SKM-1 treated with dmso at 0.1 percent for 144 hours (cell line): ENCODE measurements at regions not wholly inside any gene's neighbourhood (a gene's known extent, or its start where the extent isn't known, plus 50 kb on each side); places are given as distances from the start of the nearest gene placed in this dataset.

Experiments
- DNase-seq: peaks from one replicate; lab custom pipeline; 2025; ENCODE audit not compliant: unreplicated experiment; lab: John Stamatoyannopoulos, UW

- no peak for DNase-seq
These were observed 232.0 kb downstream of the SNCA start for GRCh38 chr4:89604951-89605350.

- no peak for DNase-seq
These were observed 237.9 kb downstream of the SNCA start for GRCh38 chr4:89599026-89599425.

GRCh38 chr4:89598602-89599001 is 238.4 kb downstream of the SNCA start:
- DNase-seq = peak; percentile 23

- DNase-seq = no peak
These were observed 241.7 kb downstream of the SNCA start for GRCh38 chr4:89595125-89595789.

GRCh38 chr4:89590128-89590527 is 246.8 kb downstream of the SNCA start:
- no peak for DNase-seq

- DNase-seq = no peak
These were observed 248.5 kb downstream of the SNCA start for GRCh38 chr4:89588421-89588820.

GRCh38 chr4:89587364-89587763 is 249.6 kb downstream of the SNCA start:
- no peak for DNase-seq

- peak; percentile 5 for DNase-seq
These were observed 250.1 kb downstream of the SNCA start for GRCh38 chr4:89586864-89587263.

- DNase-seq = no peak
These were observed 250.6 kb downstream of the SNCA start for GRCh38 chr4:89586318-89586717.

GRCh38 chr4:89582756-89583505 is 254.0 kb downstream of the SNCA start:
- no peak for DNase-seq

GRCh38 chr4:89579771-89580170 is 257.2 kb downstream of the SNCA start:
- no peak for DNase-seq

- DNase-seq = no peak
These were observed 260.7 kb downstream of the SNCA start for GRCh38 chr4:89576246-89576645.

GRCh38 chr4:89575840-89576239 is 261.1 kb downstream of the SNCA start:
- no peak for DNase-seq

- DNase-seq = no peak
These were observed 262.8 kb downstream of the SNCA start for GRCh38 chr4:89574176-89574575.

GRCh38 chr4:89573656-89574055 is 263.3 kb downstream of the SNCA start:
- no peak for DNase-seq

- DNase-seq = no peak
These were observed 264.6 kb downstream of the SNCA start for GRCh38 chr4:89572224-89572858.

- DNase-seq = no peak
These were observed 263.3 kb upstream of the GPRIN3 start for GRCh38 chr4:89570931-89571330.

- no peak for DNase-seq
These were observed 260.3 kb upstream of the GPRIN3 start for GRCh38 chr4:89567936-89568335.

GRCh38 chr4:89563431-89563830 is 255.8 kb upstream of the GPRIN3 start:
- no peak for DNase-seq

- DNase-seq = no peak
These were observed 255.1 kb upstream of the GPRIN3 start for GRCh38 chr4:89562746-89563145.

- no peak for DNase-seq
These were observed 253.4 kb upstream of the GPRIN3 start for GRCh38 chr4:89561048-89561447.

GRCh38 chr4:89558147-89558546 is 250.5 kb upstream of the GPRIN3 start:
- peak; percentile 4 for DNase-seq
